OCI-LY7 (cell line): ENCODE measurements at regions not wholly inside any gene's neighbourhood (a gene's known extent, or its start where the extent isn't known, plus 50 kb on each side); places are given as distances from the start of the nearest gene placed in this dataset.

Experiments
- BruUV-seq: library from RNA; stranded (reverse); fragments of 400-500 nt; replicated peaks from 2 replicates; lab custom pipeline; 2021; lab: Mats Ljungman, UMichigan
- CTCF ChIA-PET: fragments of 300-600 bp; sonication (Branson Sonifier 250); formaldehyde crosslinking; loops from one replicate; lab custom pipeline; 2022; ENCODE audit warnings: antibody characterized with exemption; ENCODE audit not compliant: unreplicated experiment; lab: Charles Lee
- POLR2A ChIA-PET: fragments of 300-600 bp; sonication (Branson Sonifier 250); formaldehyde crosslinking; loops from one replicate; lab custom pipeline; 2022; ENCODE audit warnings: antibody characterized with exemption; lab: Charles Lee
- DNase-seq: peaks from one replicate; pipeline ENCODE4 v3.0.0-alpha.2; 2015; ENCODE audit warnings: low spot score
- H2AFZ ChIP-seq: fragments of 200-600 bp; sonication (generic), shearing (Covaris generic); 2 replicates; pipeline ENCODE4 v1.6.1; 2014; ENCODE audit warnings: mild to moderate bottlenecking, antibody characterized with exemption, low read length, moderate library complexity
- H3K27ac ChIP-seq: fragments of 200-600 bp; sonication (generic); 2 replicates; pipeline ENCODE4 v1.5.1; 2014; ENCODE audit warnings: mixed run types, low read depth, mild to moderate bottlenecking, moderate library complexity, low read length, inconsistent platforms; ENCODE audit not compliant: poor library complexity, severe bottlenecking
- H3K36me3 ChIP-seq: fragments of 200-600 bp; sonication (generic); 2 replicates; pipeline ENCODE4 v1.6.1; 2014; ENCODE audit warnings: mild to moderate bottlenecking, antibody characterized with exemption, low read length, moderate library complexity, mixed read lengths; ENCODE audit not compliant: insufficient read depth
- H3K4me1 ChIP-seq: fragments of 200-600 bp; sonication (generic); 2 replicates; pipeline ENCODE4 v1.5.1; 2014; ENCODE audit warnings: mild to moderate bottlenecking, low read length; ENCODE audit not compliant: insufficient read depth, poor library complexity, severe bottlenecking
- H3K4me2 ChIP-seq: fragments of 200-600 bp; sonication (generic); 2 replicates; pipeline ENCODE4 v1.6.1; 2014; ENCODE audit warnings: mild to moderate bottlenecking, low read length
- H3K4me3 ChIP-seq: fragments of 200-600 bp; sonication (generic); 2 replicates; pipeline ENCODE4 v1.5.1; 2014; ENCODE audit warnings: mild to moderate bottlenecking, low read depth, low read length; ENCODE audit not compliant: poor library complexity, severe bottlenecking
- H3K79me2 ChIP-seq: fragments of 200-600 bp; sonication (generic); 2 replicates; pipeline ENCODE4 v1.6.1; 2016; ENCODE audit warnings: low read depth, mild to moderate bottlenecking, low read length, moderate library complexity, mixed read lengths; ENCODE audit not compliant: insufficient read depth
- H3K9me2 ChIP-seq: fragments of 200-600 bp; sonication (generic); 2 replicates; pipeline ENCODE4 v1.6.1; 2016; ENCODE audit warnings: mild to moderate bottlenecking, low read length, mixed read lengths; ENCODE audit not compliant: insufficient read depth
- H3K9me3 ChIP-seq: fragments of 200-600 bp; sonication (generic); 2 replicates; pipeline ENCODE4 v1.6.1; 2014; ENCODE audit warnings: mild to moderate bottlenecking, mixed run types, low read length, mixed read lengths
- H4K20me1 ChIP-seq: fragments of 200-600 bp; sonication (generic); 2 replicates; pipeline ENCODE4 v1.6.1; 2014; ENCODE audit warnings: mild to moderate bottlenecking, antibody characterized with exemption, low read length, moderate library complexity, mixed read lengths; ENCODE audit not compliant: insufficient read depth
- EZH2phosphoT487 ChIP-seq: fragments of 200-600 bp; sonication (generic); IDR thresholded peaks from 2 replicates; pipeline ENCODE4 v1.6.1; 2018; ENCODE audit warnings: low read depth, borderline replicate concordance, mild to moderate bottlenecking, mixed run types, antibody characterized with exemption, low read length, moderate library complexity, mixed read lengths
- intact Hi-C: fragments of 100-400 bp; cut with micrococcal nuclease; formaldehyde crosslinking; loops from one replicate; pipeline ENCODE4 v1.10.0; 2022; ENCODE audit not compliant: unreplicated experiment
- TF ChIP-seq, protein P1 (sequence below): fragments of 200-600 bp; sonication (generic); conservative IDR thresholded peaks from 2 replicates; pipeline ENCODE4 v1.5.1; 2014; ENCODE audit warnings: mild to moderate bottlenecking, antibody characterized with exemption, low read length, moderate library complexity, mixed read lengths

DNA sequence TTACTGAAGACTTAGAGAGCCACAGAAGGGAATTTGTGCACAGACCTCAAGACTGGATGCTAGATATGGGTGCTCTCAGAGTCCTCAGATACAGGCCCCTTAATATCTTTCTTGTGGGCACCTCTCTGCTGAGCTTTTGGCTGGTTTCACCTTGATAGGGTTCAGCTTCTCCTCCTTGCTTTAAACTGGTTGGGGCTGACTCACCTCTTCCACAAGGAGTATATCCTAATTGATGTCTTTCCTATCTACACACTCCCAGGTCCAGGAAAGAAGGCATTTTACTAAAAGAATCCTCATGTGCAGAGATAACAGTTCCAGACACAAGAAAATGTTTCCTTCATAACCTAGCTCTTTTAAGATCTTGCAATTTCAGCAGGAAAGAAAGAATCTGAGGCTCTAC, 284.4 kb downstream of the NDFIP2 start:
- Histone ChIP-seq H4K20me1 (no peaks in the 10 kb centered on the region), H3K36me3 (no peaks in the 10 kb centered on the region), H3K27ac (no peak overlapping the region), H3K4me1 (no peaks in the 10 kb centered on the region), H3K9me3 (no peaks in the 10 kb centered on the region), H3K79me2 (no peaks in the 10 kb centered on the region), H3K4me2 (no peak overlapping the region), H2AFZ (no peak overlapping the region), H3K4me3 (no peak overlapping the region), H3K9me2 (no peaks in the 10 kb centered on the region)
- no TSS peak for BruUV-seq
- TF ChIP-seq, protein P1, sequence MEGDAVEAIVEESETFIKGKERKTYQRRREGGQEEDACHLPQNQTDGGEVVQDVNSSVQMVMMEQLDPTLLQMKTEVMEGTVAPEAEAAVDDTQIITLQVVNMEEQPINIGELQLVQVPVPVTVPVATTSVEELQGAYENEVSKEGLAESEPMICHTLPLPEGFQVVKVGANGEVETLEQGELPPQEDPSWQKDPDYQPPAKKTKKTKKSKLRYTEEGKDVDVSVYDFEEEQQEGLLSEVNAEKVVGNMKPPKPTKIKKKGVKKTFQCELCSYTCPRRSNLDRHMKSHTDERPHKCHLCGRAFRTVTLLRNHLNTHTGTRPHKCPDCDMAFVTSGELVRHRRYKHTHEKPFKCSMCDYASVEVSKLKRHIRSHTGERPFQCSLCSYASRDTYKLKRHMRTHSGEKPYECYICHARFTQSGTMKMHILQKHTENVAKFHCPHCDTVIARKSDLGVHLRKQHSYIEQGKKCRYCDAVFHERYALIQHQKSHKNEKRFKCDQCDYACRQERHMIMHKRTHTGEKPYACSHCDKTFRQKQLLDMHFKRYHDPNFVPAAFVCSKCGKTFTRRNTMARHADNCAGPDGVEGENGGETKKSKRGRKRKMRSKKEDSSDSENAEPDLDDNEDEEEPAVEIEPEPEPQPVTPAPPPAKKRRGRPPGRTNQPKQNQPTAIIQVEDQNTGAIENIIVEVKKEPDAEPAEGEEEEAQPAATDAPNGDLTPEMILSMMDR: no peak
- no peak for TF ChIP-seq EZH2phosphoT487
- CTCF ChIA-PET: no interaction called here
- intact Hi-C loops: no loop called here
- POLR2A ChIA-PET: no interaction called here
- DNase-seq: no peak

DNA sequence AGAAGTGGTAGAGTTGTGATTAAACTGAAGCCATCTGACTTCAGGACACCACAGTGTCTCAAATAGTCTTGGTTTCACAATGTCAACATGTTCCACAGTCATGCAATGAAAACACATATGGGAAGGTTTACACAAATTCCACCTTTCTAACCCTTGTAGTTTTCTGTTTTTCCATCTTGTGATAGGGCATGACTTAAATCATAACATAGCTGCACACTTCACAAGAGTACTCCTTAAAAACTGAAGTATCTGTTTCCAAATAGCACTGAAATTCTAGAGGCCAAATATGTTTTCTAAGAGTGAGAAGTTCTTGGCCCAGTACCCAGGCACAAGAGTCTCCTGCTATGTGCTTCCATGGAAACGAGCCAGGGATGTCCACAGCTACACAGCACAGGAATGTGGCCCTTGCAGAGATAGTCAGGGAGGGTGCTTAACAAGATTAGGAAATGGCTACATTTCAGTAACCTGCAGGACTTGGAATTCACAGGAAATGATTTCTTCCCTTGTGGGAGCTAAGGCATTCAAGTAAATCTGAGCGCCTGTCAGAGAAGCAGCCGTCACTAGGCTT, 269.1 kb downstream of the NDFIP2 start:
- H3K4me2 ChIP-seq: no peak overlapping the region
- POLR2A ChIA-PET: no interaction called here
- no peaks in the 10 kb centered on the region for H3K4me1 ChIP-seq
- H3K36me3 ChIP-seq: no peaks in the 10 kb centered on the region
- no peaks in the 10 kb centered on the region for H3K79me2 ChIP-seq
- no peaks in the 10 kb centered on the region for H3K9me3 ChIP-seq
- no peak overlapping the region for H2AFZ ChIP-seq
- CTCF ChIA-PET: no interaction called here
- no peaks in the 10 kb centered on the region for H4K20me1 ChIP-seq
- intact Hi-C loops: no loop called here
- BruUV-seq: no TSS peak
- no peak overlapping the region for H3K4me3 ChIP-seq
- DNase-seq: no peak
- no peak for TF ChIP-seq EZH2phosphoT487
- TF ChIP-seq, protein P1: no peak
- no peaks in the 10 kb centered on the region for H3K9me2 ChIP-seq
- no peak overlapping the region for H3K27ac ChIP-seq

DNA sequence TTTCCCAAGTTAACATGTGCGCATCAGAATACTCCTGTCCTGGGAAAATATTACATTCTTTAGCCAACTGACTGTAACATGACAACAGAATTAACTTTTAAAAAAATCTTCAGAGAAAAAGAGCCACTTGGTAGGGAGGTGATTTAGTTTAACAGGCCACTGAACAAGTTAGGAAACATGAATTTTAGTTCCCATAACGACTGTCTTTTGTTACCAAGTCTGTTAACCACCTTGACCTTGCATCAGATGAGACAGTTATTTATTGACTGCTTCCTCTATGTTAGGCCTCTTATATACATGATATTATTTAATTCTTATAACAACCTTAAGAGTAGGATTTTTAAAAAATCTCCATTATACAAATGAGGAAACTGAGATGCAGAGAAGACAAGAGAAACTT, 268.6 kb downstream of the NDFIP2 start:
- no peak overlapping the region for H3K4me2 ChIP-seq
- ChIA-PET POLR2A (no interaction called here), CTCF (no interaction called here)
- H4K20me1 ChIP-seq: no peaks in the 10 kb centered on the region
- DNase-seq: no peak
- H3K36me3 ChIP-seq: no peaks in the 10 kb centered on the region
- H3K27ac ChIP-seq: no peak overlapping the region
- H3K4me3 ChIP-seq: no peak overlapping the region
- no peaks in the 10 kb centered on the region for H3K9me3 ChIP-seq
- H3K4me1 ChIP-seq: no peaks in the 10 kb centered on the region
- no peaks in the 10 kb centered on the region for H3K79me2 ChIP-seq
- intact Hi-C loops: no loop called here
- H3K9me2 ChIP-seq: no peaks in the 10 kb centered on the region
- H2AFZ ChIP-seq: no peak overlapping the region
- no peak for TF ChIP-seq EZH2phosphoT487
- TF ChIP-seq, protein P1: no peak
- no TSS peak for BruUV-seq
